HG03558 (cell line): ENCODE measurements at regions not wholly inside any gene's neighbourhood (a gene's known extent, or its start where the extent isn't known, plus 50 kb on each side); places are given as distances from the start of the nearest gene placed in this dataset.

ENCODE experiments used
- ATAC-seq: cut with Tn5 transposase; IDR thresholded peaks from one replicate; pipeline ENCODE4 v1.9.1; 2021; ENCODE audit warnings: moderate number of reproducible peaks; ENCODE audit not compliant: unreplicated experiment; ENCODE audit errors: extremely low read depth

DNA sequence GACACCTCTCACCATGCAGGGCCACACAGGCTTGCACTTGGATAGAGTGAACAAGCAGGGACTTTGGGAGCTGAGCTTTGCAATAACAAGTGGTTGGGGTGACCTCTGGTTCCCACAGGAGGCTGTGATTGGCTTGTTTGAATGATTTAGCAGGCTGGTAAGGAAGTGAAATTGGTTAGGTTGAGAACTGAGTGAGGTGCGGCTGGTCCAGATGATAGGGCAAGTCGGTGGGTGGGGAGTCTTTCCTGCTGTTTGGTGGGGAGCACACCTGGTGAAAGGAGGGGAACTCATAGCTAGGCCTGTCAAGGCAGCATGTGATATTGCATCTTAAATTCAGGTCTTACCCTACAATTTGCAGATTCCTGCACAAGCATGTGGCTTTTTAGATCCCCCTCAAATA, 794.6 kb upstream of the ZNF608 start:
- no peak for ATAC-seq

DNA sequence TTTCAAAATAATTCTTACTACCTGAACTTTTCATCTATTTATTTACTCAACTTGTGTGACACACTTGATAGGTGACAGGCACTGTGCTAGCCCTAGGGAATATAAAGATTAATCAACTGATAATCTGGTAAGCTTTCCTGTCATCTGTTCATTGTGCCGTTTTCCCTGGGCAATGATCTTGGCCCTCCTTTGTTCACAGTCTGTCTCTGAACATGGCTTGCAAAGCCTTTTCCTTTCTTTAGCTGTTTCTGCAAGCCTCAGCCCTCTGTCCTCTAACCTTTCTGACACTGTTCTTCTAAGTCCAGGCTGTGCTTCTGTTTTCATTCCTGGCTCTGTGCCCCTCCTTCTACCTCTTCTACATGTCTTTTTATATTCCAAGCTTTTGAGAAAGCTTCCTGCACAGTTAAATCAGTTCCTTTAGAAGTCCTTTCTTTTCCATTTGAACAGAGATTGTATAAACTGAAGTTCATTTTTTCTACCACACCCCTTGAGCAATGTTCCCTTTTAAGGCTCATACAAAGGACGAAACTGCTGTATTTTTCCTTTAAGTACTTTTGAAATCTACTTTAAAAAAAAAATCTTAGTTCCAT, 803.0 kb upstream of the ZNF608 start:
- no peak for ATAC-seq

DNA sequence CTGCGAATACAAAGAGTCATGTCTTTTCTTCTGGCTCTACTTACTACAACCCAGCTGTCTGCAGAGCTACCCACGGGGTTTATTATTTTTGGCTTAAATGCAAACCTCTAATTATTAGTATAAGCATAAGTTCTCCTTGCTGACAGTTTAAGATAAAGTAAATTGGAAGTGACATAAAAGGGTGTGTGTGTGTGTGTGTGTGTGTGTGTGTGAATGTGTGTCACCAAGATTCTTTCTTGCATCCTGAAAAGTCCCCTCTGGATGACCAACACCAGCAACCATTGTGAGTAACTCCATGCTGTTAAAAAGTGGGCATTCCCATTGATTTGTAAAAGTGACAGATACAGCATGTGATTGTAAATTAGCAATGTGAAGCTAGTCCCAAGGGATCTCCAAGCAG, 803.8 kb upstream of the ZNF608 start:
- no peak for ATAC-seq

DNA sequence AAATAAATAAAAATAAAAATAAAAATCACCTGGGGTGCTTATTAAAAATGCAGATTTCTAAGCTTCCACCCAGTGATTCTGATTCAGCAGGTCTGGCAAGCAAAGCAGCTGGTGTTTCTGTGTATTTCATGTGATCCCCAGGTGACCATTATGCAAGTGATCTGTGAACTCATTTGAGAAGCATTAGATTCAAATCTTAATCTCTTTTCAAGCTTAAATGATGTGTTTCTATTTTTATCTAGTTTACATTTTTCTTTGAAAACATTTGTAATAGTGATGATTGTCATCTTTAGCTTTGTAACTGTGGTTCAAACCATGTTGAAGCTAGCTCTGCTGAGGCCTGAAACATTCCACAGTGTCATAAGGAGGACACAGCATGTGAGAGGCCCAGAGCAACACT, 804.8 kb upstream of the ZNF608 start:
- ATAC-seq, result no peak

DNA sequence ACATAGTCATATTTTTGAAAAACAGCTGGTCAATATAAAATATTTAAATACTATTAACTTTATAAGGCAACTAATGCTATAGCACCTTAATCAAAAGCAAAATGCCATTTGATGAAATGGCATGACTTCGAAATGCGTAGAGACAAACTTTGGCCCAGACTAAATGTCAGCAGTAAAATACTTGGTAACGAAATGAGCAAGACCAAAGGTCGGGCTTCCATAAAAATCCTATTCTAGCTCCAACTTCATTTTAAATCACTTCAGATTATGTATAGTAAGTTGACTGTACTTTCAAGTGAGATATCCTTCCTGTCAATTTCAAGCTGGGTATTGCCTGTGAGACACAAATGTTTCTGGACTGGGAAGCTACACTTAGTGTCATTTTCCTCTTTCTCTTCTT, 805.4 kb upstream of the ZNF608 start:
- no peak for ATAC-seq

DNA sequence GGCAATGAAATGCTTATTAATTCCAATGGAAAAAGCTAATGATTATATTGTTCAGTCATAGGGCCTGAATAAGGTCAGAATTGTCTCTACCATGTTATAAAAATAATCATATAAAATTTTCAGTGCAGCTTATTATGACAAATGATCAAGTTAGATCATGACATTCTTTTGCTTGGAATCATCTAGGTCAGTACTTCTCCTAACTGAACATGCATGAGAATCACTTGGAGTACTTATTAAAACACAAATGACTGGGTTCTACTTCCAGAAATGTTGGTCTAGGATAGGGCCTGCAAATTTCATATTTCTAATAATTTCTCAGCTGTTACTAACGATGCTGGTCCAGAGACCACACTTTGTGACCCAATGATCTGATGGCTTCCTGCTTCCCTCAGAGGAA, 806.0 kb upstream of the ZNF608 start:
- ATAC-seq, result no peak

DNA sequence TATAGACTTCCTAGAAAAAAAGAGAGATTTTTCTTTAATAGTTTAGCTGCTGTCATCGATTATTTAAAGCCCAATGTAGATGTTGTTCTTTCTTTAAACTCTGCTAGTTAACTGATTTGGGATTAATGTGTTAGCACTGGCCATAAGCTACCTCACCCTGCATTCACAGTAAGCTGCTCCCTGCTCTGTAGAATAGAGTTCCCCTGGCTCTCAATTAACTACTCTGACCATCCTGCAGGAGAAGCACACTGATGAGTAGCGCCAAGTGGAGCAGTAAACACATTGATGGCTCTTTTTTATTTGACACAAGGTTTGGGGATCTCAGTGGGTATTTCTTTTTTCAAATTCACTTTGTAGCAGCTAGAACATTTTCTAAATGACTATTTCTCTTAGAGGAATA, 807.9 kb upstream of the ZNF608 start:
- no peak for ATAC-seq

DNA sequence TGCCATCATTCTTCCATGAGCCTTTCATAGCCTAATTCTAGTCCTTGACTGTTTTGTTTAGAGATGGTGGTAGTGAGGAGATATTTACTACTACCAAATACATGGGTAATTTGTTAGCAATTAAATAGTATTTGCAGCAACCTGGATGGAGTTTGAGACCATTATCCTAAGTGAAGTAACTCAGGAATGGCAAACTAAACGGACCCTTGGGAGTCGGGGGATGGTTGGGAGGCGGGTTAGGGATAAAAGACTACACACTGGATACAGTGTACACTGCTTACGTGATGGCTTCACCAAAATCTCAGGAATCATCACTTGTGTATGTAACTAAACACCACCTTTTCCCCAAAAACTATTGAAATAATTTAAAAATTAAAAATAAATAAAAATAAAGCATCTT, 809.2 kb upstream of the ZNF608 start:
- no peak for ATAC-seq

DNA sequence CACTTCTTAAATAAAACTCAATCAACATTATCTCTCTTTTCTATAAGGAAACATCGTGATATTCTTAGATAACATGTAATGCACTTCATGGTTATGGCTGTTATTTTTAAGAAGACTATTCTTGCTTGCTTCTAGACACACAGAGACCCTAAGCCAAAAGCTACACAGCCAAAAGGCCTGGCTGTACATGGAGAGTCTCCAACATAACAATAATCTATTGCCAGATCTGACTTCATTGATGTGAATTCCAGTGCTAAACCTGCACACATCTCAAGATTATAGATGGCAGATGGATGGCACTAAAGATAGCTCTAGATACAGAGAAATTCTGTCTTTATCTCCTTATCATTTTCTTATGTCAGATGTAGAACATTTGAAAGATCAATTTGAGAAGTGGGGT, 811.6 kb upstream of the ZNF608 start:
- ATAC-seq, result no peak

DNA sequence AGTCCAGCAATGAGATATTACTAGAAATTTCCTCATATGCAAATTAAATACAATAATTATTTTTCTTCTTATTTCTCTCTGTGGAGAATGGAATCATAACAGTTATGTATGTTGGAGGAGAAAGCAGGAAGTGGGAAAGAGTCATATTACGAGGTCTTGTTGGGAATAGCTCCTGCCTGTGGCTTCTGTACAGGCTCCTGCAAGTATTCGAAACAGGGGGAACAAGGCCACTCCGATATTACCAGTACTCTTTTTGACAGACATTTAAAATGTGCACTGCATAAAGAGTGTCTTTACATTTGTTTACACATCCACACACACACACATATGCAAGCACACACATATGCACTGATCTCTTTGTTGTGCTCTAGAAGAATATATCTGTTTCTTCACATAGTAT, 812.0 kb upstream of the ZNF608 start:
- no peak for ATAC-seq

DNA sequence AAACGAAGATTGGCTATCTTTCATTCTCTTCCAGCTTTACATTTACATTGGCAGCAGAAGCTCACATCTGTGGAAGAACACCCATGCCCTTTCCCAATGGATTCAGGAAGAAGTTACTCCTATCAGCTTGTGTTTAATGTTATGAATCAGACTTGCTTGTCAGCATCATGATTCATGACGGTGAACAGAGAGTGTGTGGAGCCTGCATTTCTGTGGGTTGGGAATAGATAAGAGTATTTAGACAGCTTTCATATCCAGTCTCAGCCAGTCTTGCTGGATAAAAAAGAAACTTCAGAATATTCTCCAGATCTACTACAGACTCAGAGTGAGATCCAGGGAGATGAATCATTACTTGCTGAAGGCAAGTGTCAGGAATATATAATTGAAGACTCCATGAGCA, 812.9 kb upstream of the ZNF608 start:
- ATAC-seq, result no peak

DNA sequence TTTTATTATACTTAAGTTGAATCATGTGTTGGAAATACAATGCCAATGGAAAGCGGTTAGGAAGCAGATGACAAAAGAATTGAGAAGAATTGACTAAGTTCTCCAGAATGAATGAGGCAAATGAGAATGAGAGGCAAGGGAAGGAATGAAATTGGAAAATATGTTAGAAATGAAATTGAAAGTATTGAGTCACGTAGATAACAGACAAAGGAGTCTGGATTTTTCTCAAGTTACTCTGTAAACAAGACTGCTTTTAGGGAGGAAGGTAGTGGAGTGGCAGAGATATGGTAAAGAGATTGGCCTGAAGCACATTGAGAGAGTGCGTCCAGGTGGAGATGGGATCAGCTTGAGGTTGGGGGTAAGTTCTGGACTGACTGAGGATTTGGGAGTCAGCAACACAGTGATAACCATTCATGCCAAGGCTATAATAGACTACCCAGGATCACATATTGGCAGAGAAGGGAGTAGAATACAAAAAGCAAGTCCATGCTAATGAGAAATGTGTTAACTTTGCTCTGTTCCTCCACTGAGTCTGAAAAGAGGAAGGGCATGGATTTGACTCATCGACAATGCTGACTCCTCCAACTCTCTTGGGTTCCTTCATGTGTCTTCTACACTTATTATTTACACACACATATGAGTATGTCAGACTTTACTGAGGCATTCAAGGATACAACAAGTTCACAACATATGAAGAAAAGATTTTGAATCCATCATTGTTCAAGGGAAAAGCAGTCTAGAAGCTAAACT, 814.2 kb upstream of the ZNF608 start:
- no peak for ATAC-seq

DNA sequence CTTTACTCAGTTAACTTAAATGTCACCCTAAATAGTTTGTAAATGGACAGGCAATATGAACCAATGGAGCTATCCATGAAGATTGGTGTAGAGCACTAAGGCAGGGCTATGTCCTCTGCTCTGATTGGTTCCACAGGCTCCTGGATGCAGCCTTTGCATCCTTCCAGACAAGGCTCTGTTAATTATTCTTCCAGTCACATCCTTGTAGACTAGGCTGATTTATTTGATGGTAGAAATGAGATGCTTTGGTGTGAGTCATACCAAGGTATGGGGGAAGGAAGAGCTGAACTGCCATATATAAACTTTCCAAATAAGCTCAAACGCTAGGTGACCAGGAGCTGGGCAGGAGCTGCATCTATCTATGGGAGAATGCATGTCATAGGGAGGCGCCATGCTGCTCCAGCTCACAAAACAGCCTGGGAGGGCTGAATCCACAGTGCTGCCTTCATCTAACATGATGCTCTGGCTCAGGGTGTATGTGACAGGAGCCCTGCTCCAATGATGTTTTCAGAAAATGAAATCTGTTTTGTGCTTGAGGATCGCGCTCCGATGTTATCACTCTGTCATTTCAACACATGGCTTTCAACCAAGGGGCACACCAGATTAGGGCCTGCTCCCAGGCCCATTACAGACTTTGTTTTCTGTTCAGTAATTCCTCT, 818.0 kb upstream of the ZNF608 start:
- no peak for ATAC-seq

DNA sequence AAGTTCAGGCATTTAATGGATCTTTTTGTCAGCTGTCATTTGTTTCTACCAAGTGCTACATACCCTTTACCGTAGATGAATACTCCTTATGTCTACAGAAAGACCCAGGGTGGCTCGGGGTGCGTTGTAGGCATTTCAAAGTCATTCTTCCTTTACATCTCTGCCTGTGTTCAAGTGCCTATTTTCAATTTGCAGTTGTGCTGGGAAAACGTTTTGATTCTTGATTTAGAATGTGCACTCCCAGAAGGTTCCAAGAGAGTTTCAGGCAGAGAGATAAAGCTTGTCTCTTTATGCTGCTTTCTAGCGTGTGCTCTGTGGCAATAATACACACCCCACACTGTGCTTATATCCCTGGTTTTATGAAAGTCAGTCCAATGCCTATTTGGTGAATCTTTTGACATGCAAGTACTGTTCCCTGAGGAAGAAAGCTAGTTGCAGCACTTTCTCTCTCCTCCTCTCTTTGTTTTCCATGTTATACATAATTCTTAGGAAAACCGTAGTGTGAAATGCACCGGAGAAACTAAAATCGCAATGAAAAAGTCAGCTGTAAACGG, 828.1 kb upstream of the ZNF608 start:
- ATAC-seq, result no peak

DNA sequence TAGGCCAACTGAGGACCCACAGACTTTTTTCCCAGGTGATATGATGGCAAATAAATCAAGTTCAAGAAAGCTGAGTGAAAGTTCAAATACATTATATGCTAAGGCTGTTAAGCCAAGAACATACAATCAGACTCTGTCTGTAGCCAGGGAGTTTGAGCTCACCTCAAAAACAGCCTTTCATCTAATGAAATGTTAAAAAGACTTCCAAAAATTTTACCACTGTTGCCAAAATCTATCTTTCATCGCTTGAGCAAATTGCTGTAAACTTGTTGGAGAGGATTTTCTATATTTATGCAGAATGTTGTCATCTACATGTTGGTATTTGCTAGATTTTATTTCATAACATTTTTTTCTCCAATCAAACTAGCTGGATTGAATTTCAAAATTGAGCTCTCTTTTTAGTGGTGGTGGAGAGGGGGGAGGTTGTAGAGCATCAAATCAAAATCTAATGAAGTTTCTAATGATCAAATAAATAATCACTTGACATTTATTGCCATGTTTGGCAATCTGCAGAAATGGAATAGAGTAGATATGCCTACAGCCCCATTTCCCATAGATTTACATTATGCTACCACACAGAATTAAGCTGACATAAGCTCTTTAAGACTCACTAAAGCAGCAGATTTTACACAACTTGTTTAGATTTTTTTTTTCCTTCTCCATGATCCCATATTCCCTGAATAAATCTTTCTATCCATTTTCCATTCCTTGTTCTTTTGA, 828.9 kb upstream of the ZNF608 start:
- no peak for ATAC-seq

DNA sequence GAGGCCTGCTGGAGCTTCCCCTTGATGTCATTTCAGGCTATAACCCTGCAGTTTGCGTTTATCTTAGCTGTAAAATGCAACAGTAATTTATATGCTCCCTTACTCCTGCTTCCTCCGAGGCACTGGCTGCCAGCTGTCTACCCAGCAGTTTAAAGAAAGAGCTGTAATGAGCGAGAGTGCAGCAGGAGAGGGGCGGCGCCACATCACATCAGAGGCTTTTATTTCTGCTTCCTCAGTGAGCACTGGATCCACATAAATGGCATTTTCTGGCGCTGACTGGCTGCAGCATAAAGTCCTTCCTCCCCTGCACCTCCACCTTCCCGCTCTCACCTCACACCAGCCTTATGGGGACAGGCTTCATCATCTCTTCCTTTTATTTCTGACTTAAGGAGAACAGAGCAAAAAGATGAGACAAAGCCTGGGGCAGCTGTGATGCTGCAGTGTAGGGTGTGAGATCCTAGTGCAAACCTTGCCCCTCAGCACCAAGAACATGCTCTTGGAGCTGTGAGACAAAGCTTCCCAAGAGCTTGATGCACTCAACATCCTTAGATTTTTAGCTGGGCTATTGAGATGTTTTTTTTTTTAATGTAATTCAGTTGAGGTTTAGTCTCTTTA, 829.6 kb upstream of the ZNF608 start:
- ATAC-seq, result no peak

DNA sequence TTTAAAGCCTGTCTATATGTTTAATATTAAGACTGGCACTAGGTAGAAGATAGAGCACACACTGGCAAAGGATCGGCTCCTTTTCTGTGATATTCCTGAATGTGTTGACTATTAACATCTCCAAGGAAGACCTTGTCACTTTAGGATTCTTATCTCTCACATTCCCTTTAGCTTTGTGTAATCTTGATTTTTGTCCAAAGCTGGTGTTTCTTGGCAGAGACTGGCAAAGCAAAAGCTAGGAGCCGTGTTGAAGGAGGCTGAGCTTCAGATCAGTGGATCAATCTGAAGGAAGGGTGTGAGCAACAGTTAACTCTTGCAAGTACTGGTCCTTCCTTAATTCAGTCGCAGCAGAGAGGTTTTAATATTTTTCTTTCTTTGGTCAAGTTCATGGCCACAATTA, 830.4 kb upstream of the ZNF608 start:
- ATAC-seq, result no peak

DNA sequence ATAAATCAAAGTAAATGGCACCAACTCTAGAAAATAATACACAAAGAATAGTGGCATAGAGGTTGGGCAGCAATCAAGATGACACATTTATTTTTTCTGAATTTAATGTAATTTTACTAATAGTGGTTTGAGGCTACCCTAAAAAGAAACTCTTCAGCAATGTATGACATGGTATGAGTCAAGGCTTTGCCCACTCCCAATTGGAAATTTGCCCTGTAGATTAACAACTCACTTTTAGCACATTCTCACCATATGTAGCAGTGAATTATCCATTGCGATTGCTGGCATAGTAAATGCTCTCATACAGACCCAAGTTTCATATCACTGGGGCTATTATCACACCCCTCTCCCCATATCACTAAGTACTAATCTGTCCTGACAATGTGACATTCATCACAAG, 832.1 kb upstream of the ZNF608 start:
- no peak for ATAC-seq

DNA sequence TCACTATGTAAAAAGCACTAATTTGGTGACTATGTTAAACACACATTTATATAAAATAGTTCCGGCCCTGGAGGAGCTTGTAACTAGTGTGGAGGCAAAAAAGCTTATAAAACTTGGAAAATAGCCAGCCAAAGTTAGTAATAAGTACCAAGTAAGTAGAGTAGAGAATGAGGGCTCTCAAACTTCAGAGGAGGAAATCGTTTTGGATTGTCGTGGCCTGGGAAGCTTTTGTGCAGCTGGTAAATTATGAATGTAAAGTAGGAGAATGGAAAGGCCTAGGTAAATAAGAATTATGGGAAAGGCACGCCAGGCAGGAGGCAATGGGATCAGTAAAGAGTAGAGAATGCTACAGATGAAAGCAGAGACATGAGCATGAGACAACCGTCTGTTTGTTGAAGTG, 832.7 kb upstream of the ZNF608 start:
- no peak for ATAC-seq

DNA sequence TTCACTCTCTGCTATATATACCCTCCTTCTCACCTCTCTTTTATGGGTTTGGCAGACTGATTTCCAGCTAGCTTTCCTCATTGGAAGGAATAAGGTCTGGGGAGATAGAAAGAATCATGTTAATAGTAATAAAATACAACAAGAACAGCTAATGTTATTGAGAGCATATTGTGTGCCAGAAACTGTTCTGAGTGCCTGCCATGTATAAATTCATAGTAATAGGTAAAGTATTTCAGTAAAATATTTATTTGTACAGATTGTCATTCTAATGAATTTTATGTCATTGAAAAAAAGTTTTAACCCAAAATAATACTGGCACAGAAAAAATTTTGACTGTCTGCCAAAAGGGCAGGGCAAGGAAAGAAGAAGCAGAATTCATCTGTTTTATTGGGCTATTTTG, 834.9 kb upstream of the ZNF608 start:
- ATAC-seq, result no peak

DNA sequence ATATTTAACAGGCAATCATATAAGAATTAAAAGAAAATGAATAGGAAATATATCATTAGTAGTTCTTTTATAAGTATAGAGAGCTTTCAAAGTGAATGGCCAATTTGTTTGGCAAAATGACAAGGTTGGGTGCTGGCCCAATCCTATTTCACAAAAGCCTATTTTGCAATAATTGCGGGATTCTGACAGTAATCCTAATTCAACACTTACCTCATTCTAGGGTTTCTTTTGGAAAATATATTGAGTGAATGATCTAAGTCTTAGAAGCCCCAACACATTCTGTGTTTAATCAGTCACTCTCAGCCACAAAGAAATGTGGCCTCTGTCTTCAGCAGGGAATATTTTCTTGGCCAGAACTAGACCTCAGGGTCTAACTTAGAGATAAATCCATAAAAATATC, 835.9 kb upstream of the ZNF608 start:
- no peak for ATAC-seq
